ENCODE measurements at regions not wholly inside any gene's neighbourhood (a gene's known extent, or its start where the extent isn't known, plus 50 kb on each side); places are given as distances from the start of the nearest gene placed in this dataset.

DNA sequence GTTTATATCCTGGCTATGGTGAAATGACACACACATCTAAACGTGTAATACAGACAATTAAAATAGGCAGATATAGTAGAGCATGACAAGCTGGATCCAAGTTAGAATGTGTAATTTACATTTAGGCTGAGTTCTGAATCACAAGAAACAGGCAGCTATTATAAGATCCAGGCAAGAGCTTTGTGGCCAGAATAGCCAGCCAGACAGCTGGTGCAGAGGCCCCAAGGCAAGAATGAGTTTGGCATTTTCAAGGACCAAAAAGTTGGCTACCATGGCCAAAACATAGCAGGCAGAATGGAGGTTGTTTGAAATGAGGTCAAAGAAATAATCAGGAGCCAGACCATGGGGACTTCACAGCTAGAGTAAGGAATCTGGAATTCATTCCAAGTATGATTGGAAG, 281.7 kb downstream of the MTERF1 start:
- TF ChIP-seq CEBPB (IDR thresholded peaks at IDR 0.05) (no peak), CREB1 (IDR thresholded peaks at IDR 0.05; ENCODE audit: low read depth) (no peak), TCF12 (IDR thresholded peaks at IDR 0.05; ENCODE audit: low read depth) (no peak), YY1 (IDR thresholded peaks at IDR 0.05; ENCODE audit: low read depth) (no peak), EGR1 (IDR thresholded peaks at IDR 0.05) (no peak), EP300 (IDR thresholded peaks at IDR 0.05; ENCODE audit: borderline replicate concordance) (no peak), NFIC (IDR thresholded peaks at IDR 0.05) (no peak), ZBTB7A (IDR thresholded peaks at IDR 0.05; ENCODE audit: low read depth) (no peak), TAF1 (IDR thresholded peaks at IDR 0.05; ENCODE audit: low read depth) (no peak)
- TF ChIP-seq, protein P1, sequence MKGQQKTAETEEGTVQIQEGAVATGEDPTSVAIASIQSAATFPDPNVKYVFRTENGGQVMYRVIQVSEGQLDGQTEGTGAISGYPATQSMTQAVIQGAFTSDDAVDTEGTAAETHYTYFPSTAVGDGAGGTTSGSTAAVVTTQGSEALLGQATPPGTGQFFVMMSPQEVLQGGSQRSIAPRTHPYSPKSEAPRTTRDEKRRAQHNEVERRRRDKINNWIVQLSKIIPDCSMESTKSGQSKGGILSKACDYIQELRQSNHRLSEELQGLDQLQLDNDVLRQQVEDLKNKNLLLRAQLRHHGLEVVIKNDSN (IDR thresholded peaks at IDR 0.05): no peak
- TF ChIP-seq, protein P2, sequence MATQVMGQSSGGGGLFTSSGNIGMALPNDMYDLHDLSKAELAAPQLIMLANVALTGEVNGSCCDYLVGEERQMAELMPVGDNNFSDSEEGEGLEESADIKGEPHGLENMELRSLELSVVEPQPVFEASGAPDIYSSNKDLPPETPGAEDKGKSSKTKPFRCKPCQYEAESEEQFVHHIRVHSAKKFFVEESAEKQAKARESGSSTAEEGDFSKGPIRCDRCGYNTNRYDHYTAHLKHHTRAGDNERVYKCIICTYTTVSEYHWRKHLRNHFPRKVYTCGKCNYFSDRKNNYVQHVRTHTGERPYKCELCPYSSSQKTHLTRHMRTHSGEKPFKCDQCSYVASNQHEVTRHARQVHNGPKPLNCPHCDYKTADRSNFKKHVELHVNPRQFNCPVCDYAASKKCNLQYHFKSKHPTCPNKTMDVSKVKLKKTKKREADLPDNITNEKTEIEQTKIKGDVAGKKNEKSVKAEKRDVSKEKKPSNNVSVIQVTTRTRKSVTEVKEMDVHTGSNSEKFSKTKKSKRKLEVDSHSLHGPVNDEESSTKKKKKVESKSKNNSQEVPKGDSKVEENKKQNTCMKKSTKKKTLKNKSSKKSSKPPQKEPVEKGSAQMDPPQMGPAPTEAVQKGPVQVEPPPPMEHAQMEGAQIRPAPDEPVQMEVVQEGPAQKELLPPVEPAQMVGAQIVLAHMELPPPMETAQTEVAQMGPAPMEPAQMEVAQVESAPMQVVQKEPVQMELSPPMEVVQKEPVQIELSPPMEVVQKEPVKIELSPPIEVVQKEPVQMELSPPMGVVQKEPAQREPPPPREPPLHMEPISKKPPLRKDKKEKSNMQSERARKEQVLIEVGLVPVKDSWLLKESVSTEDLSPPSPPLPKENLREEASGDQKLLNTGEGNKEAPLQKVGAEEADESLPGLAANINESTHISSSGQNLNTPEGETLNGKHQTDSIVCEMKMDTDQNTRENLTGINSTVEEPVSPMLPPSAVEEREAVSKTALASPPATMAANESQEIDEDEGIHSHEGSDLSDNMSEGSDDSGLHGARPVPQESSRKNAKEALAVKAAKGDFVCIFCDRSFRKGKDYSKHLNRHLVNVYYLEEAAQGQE (IDR thresholded peaks at IDR 0.05; ENCODE audit: low read depth): no peak

Measured in Ishikawa (cell line).